HG03565 (cell line): ENCODE measurements at regions not wholly inside any gene's neighbourhood (a gene's known extent, or its start where the extent isn't known, plus 50 kb on each side); places are given as distances from the start of the nearest gene placed in this dataset.
A peak's percentile ranks its signal among the peaks of the same experiment; 100 is the strongest.
"Not testable (repeated sequence)": the region's sequence is repeated elsewhere in the genome, so short reads cannot be mapped to it uniquely, and the experiment has no call there.

Source experiments
- ATAC-seq: cut with Tn5 transposase; IDR thresholded peaks from one replicate; pipeline ENCODE4 v1.9.1; 2021; ENCODE audit warnings: mild to moderate bottlenecking, moderate library complexity; ENCODE audit not compliant: unreplicated experiment

DNA sequence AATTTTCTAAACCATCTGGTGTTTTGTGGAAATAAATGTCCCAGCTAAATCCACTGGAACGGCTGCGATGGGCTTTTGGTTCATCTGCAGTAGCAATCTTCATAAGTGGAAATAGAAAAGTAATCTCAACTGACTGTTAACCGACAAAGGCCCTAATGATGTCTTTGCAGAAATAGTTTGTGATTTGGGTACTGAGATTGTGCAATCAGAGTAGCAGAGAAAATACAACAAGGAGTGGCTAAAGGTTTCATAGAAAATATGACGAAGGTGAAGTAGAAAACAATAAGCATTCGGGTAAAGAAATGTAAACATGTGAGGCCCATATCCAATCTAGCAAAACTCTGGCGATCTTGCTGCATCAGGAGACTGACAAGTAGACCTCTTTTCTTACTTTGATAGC lies 262.6 kb upstream of the MCTP2 start:
- no peak for ATAC-seq

GRCh38 chr15:93965304-93965908 lies 266.0 kb upstream of the MCTP2 start:
- no peak for ATAC-seq

GRCh38 chr15:93954985-93955571 lies 276.3 kb upstream of the MCTP2 start:
- ATAC-seq = no peak

- ATAC-seq = no peak
Observed at GRCh38 chr15:93948726-93949125, 282.6 kb upstream of the MCTP2 start.

- no peak for ATAC-seq
Observed at GRCh38 chr15:93943586-93943985, 287.8 kb upstream of the MCTP2 start.

- ATAC-seq = no peak
Observed at GRCh38 chr15:93942269-93942694, 289.1 kb upstream of the MCTP2 start.

GRCh38 chr15:93941697-93942096 lies 289.7 kb upstream of the MCTP2 start:
- ATAC-seq = no peak

DNA sequence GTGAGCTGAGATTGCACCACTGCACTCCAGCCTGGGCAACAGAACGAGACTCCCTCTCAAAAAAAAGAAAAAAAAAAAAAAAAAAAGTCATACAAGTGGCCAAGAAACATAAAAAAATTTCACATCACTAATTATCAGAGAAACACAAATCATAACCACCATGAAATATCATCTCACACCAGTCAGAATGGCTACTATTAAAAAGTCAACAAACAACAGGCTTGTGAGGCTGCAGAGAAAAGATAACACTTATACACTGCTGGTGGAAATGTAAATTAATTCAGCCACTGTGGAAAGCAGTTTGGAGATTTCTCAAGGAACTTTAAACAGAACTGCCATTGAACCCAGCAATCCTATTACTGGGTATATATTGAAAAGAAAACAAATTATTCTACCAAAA lies 291.1 kb upstream of the MCTP2 start:
- no peak for ATAC-seq

GRCh38 chr15:93932164-93932776 lies 299.1 kb upstream of the MCTP2 start:
- peak; percentile 86 for ATAC-seq

DNA sequence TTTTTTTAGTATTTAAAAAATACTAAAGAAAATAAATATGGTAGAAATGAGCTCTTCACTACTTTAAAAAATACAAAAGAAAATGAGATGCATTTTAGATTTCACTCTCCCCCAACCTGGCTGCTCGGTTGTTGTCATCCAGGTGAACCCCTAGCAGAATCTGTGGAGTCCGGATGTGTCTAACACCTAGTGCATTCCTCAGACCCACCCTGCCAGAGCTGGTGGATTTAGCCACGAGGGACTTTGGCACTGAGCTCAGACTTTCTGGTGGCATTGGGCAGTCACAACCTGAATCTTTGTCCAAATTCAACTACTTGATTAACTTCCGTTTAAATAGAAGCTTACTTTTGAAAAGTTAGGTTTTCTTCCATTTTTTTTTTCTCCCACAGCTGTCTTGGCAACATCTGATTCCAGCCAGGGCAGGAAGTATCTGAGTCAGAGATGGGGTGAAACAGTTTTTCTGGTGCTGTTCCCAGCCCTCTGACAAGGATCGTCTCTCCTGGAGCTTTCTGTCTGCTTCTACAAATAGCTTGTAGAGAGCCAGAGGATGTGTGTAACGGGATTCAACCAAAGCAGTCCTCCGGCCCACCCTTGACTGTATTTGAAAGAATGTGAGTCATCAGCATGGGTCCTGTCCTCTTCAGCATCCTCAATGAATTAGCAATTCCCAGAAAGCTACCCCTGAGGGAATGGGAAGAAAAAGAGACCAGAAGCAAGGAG lies 301.8 kb upstream of the MCTP2 start:
- no peak for ATAC-seq

- no peak for ATAC-seq
Observed at GRCh38 chr15:93920204-93920603, 311.2 kb upstream of the MCTP2 start.

- not testable (repeated sequence) for ATAC-seq
Observed at GRCh38 chr15:93918801-93919200, 312.6 kb upstream of the MCTP2 start.

DNA sequence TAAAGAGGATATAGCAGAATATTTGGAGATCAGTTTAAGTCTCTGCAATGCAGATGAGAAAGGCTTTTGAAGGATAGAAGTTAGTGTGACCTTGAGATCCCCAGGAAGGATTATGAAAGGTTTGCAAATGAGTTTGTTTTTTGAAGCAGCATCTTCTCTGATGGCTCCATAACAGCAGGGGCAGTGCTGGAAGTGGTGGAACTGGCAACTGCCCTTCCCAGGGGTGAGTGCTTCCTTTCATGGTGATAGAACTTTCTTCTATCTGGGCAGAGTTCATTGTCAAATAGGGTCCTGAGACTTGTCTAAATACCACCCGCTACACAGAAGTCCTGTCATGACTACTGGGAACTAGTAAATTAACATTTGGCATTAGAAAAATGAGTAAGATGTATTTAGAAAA lies 314.2 kb upstream of the MCTP2 start:
- no peak for ATAC-seq

- ATAC-seq = no peak
Observed at GRCh38 chr15:93913871-93914270, 317.5 kb upstream of the MCTP2 start.

- ATAC-seq = no peak
Observed at GRCh38 chr15:93913310-93913709, 318.1 kb upstream of the MCTP2 start.

DNA sequence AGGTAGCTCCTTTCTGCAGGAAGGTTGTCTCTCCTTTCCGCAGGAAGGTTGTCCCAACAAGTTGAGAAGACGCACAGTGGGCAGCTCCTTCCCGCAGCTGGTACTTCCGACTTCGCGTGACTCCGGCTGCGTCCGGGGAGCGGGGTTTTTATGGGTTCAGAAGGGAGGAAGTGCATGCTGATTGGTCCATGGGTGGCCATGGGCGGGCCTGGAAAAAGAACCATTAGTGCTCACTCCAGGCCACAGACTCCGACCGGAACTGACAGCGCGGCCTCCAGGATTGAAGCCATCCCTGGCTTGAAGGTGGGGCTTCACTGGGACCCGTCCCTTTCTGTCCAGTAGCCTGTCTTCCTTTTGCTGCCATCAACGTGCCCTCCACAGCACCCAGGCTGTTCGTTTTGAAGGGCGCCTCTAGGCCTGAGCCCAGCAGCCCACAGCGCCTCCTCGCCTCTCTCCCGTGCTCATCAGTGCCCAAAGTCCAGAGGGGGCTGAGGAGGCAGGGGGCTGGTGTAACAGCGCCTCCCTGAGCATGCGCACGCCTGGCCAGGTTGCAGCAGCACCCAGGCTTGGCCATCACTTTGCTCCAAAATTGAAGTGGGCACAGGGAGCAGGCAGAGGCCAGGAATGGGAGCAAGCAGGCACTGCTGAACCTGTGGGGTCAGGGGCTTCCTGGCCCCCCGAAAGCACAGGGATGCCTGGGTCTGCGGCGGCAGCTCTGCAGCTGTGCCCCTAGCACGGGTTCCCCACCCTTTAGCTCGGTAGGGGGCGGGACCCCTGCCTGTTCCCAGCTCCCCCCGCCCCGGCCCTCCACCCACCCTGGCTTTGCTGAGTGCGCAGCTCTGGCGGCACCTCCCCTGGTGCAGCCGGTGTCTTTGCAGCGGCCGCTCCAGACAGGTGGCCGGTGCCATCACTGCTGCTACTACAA lies 330.6 kb upstream of the MCTP2 start:
- ATAC-seq = no peak

DNA sequence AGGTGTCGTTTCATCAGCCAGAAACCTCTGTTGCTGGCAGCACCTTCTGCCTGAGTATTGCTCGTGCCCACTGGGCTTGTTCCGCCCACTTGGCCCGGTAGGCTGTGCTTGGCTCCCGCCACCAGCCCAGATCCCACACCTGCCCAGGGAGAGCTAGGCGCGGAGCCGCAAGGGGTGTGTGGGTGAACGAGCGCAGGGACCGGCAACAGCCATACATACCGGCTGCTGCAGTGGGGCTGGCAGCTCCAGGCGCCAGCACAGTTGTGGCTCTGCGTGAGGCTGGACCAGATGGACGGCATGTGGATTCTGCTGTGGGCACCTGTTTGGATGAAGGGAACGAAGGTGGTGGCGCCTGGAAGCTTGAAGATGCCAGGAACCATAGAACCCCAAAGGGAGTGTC lies 331.5 kb upstream of the MCTP2 start:
- no peak for ATAC-seq

GRCh38 chr15:93897377-93897776 lies 334.0 kb upstream of the MCTP2 start:
- ATAC-seq = no peak

- ATAC-seq = no peak
Observed at GRCh38 chr15:93895976-93896770, 335.2 kb upstream of the MCTP2 start.

- ATAC-seq = no peak
Observed at GRCh38 chr15:93894438-93895036, 336.8 kb upstream of the MCTP2 start.
